GM18870 (cell line): ENCODE measurements at regions not wholly inside any gene's neighbourhood (a gene's known extent, or its start where the extent isn't known, plus 50 kb on each side); places are given as distances from the start of the nearest gene placed in this dataset.

Experiments used
- ATAC-seq: cut with Tn5 transposase; IDR thresholded peaks from one replicate; pipeline ENCODE4 v1.9.1; 2021; ENCODE audit warnings: moderate library complexity; ENCODE audit not compliant: unreplicated experiment

- ATAC-seq: no peak
Measured at GRCh38 chr14:21723431-21724045, 49.9 kb upstream of the OR4E1 start.
